ENCODE measurements at regions not wholly inside any gene's neighbourhood (a gene's known extent, or its start where the extent isn't known, plus 50 kb on each side); places are given as distances from the start of the nearest gene placed in this dataset.

- TF ChIP-seq CTCF (IDR thresholded peaks at IDR 0.05) (no peak), POLR2A (IDR thresholded peaks at IDR 0.05) (no peak)
Observed at GRCh38 chr4:153152501-153153338, 51.5 kb upstream of the TRIM2 start.

Measured in tibial nerve (tissue), 3 donors.